Natural killer cell (primary cell): ENCODE measurements at regions not wholly inside any gene's neighbourhood (a gene's known extent, or its start where the extent isn't known, plus 50 kb on each side); places are given as distances from the start of the nearest gene placed in this dataset.

Source experiments
- ATAC-seq, 3 donors: fragments of 150-1000 bp in 2 of 3; fragments of 200-7000 bp in 1 of 3; cut with Tn5 transposase; 1 replicate in 1 of 3; 2 replicates in 2 of 3; pipeline ENCODE4 v1.10.0; 2021; ENCODE audit warnings: mild to moderate bottlenecking in 2 of 3, moderate library complexity in 2 of 3
- DNase-seq, 2 donors: peaks; one replicate each; pipeline versions ENCODE4 v3.0.0 to v3.0.0-alpha.2; 2013 to 2021; ENCODE audit warnings: mixed read lengths in 1 of 2
- H3K27ac ChIP-seq: one replicate; pipeline ENCODE4 v1.5.1; 2013; ENCODE audit warnings: mild to moderate bottlenecking, low read length
- H3K27me3 ChIP-seq: one replicate; pipeline ENCODE4 v1.6.1; 2013; ENCODE audit warnings: low read length; ENCODE audit not compliant: control insufficient read depth, insufficient read depth
- H3K36me3 ChIP-seq: one replicate; pipeline ENCODE4 v1.6.1; 2013; ENCODE audit warnings: low read length; ENCODE audit not compliant: control insufficient read depth, insufficient read depth
- H3K4me1 ChIP-seq: one replicate; pipeline ENCODE4 v1.6.1; 2013; ENCODE audit warnings: low read length; ENCODE audit not compliant: control insufficient read depth, insufficient read depth
- H3K4me3 ChIP-seq: one replicate; pipeline ENCODE4 v1.5.1; 2013; ENCODE audit warnings: low read length
- H3K9me3 ChIP-seq: one replicate; pipeline ENCODE4 v1.6.1; 2013; ENCODE audit warnings: low read length; ENCODE audit not compliant: control insufficient read depth, insufficient read depth
- H3K27ac Mint-ChIP-seq, 2 donors: one replicate each; pipeline ENCODE4 v1.8.0; 2022; ENCODE audit warnings: mild to moderate bottlenecking in 2 of 2, mixed read lengths in 2 of 2, moderate library complexity in 1 of 2
- H3K27me3 Mint-ChIP-seq, 2 donors: one replicate each; pipeline ENCODE4 v1.8.0; 2022; ENCODE audit warnings: low read depth in 2 of 2, mixed read lengths in 2 of 2
- H3K36me3 Mint-ChIP-seq: one replicate; pipeline ENCODE4 v1.8.0; 2022; ENCODE audit warnings: mixed read lengths
- H3K4me1 Mint-ChIP-seq, 2 donors: one replicate each; pipeline ENCODE4 v1.8.0; 2022; ENCODE audit warnings: mixed read lengths in 2 of 2
- H3K4me3 Mint-ChIP-seq: one replicate; pipeline ENCODE4 v1.8.0; 2022; ENCODE audit warnings: mild to moderate bottlenecking, moderate library complexity, mixed read lengths
- H3K9me3 Mint-ChIP-seq, 2 donors: one replicate each; pipeline ENCODE4 v1.8.0; 2022; ENCODE audit warnings: mixed read lengths in 2 of 2
- WGBS: methylation state at CpG from one replicate; pipeline ENCODE4 v1.1.7; 2013; ENCODE audit warnings: missing lambda C conversion rate; ENCODE audit not compliant: insufficient coverage; 5-methylcytosine and 5-hydroxymethylcytosine counted together
- intact Hi-C: fragments of 100-400 bp; cut with micrococcal nuclease; formaldehyde crosslinking; loops from one replicate; pipeline ENCODE4 v1.14.2; 2022
- TF ChIP-seq, protein P1 (sequence below): fragments of 200-600 bp; IDR thresholded peaks from one replicate; pipeline ENCODE4 v1.8.0; 2022; ENCODE audit warnings: antibody characterized with exemption

DNA sequence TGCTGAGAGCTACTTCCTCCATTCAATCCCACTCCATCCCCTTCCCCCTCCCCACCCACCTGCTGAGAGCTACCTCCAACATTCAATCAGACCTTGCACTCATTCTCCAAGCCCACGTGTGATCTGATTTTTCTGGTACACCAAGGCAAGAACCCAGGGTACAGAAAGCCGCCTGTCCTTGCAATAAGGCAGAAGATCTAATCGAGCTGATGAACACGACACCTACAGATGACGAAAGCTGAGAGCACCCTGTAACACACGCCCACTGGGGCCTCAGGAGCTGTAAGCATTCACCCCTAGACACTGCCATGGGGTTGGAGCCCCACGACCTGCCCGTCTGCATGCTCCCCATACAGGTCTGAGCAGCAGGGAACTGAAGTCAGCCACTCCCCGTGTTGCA, 58.3 kb downstream of the TRIML1 start:
- no peaks in the 10 kb centered on the region for H3K4me1 Mint-ChIP-seq
- H3K4me3 Mint-ChIP-seq, result no peak overlapping the region
- no peak for ATAC-seq
- peaks cover 16 to 23% of the 10 kb centered on the region in 2 donors for H3K9me3 Mint-ChIP-seq
- Histone ChIP-seq H3K27ac (no peak overlapping the region), H3K4me3 (no peak overlapping the region), H3K27me3 (no peaks in the 10 kb centered on the region), H3K36me3 (no peaks in the 10 kb centered on the region), H3K9me3 (peaks cover 13% of the 10 kb centered on the region), H3K4me1 (no peaks in the 10 kb centered on the region)
- peaks cover 7% of the 10 kb centered on the region for H3K36me3 Mint-ChIP-seq
- WGBS, result 86% methylated on average over 9 of the region's 9 CpGs
- DNase-seq, result no peak
- H3K27me3 Mint-ChIP-seq, result no peaks in the 10 kb centered on the region
- H3K27ac Mint-ChIP-seq, result no peak overlapping the region
- intact Hi-C loops, result no loop called here
- TF ChIP-seq, protein P1, sequence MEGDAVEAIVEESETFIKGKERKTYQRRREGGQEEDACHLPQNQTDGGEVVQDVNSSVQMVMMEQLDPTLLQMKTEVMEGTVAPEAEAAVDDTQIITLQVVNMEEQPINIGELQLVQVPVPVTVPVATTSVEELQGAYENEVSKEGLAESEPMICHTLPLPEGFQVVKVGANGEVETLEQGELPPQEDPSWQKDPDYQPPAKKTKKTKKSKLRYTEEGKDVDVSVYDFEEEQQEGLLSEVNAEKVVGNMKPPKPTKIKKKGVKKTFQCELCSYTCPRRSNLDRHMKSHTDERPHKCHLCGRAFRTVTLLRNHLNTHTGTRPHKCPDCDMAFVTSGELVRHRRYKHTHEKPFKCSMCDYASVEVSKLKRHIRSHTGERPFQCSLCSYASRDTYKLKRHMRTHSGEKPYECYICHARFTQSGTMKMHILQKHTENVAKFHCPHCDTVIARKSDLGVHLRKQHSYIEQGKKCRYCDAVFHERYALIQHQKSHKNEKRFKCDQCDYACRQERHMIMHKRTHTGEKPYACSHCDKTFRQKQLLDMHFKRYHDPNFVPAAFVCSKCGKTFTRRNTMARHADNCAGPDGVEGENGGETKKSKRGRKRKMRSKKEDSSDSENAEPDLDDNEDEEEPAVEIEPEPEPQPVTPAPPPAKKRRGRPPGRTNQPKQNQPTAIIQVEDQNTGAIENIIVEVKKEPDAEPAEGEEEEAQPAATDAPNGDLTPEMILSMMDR, result no peak

GRCh38 chr4:188198982-188199792, 59.9 kb downstream of the TRIML1 start:
- Mint-ChIP-seq H3K4me1 (no peaks in the 10 kb centered on the region), H3K36me3 (peaks cover 7% of the 10 kb centered on the region), H3K27me3 (no peaks in the 10 kb centered on the region), H3K4me3 (no peak overlapping the region), H3K9me3 (peaks cover 16 to 23% of the 10 kb centered on the region in 2 donors), H3K27ac (no peak overlapping the region)
- WGBS, result 72% methylated on average over 10 of the region's 11 CpGs
- no peaks in the 10 kb centered on the region for H3K36me3 ChIP-seq
- no peak for ATAC-seq
- no peak overlapping the region for H3K27ac ChIP-seq
- no peak for DNase-seq
- H3K4me1 ChIP-seq, result no peaks in the 10 kb centered on the region
- intact Hi-C loops, result no loop called here
- TF ChIP-seq, protein P1, result no peak
- no peak overlapping the region for H3K4me3 ChIP-seq
- no peaks in the 10 kb centered on the region for H3K27me3 ChIP-seq
- H3K9me3 ChIP-seq, result peaks cover 13% of the 10 kb centered on the region

DNA sequence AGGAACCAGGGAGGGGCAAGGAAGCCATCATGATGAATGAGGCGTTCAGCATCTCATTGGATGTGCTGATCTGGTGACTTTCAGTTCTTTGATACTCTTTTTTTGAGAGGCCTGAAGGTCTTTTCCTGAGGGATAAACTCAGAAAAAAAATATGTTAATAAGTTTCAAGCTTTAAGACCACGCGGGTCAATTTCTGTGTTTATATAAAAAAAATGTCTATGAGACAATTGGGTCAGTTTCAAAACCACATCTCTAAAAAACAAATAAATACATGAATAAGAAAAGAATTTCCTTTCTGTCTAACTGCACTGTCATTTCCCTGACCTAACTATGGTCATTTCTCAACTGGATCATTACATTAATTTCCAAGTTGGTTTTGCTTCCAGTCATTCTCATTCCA, 62.6 kb downstream of the TRIML1 start:
- H3K27ac Mint-ChIP-seq, result no peak overlapping the region
- peaks cover 10% of the 10 kb centered on the region for H3K9me3 ChIP-seq
- DNase-seq, result no peak
- no peaks in the 10 kb centered on the region for H3K4me1 ChIP-seq
- intact Hi-C loops, result no loop called here
- peaks cover 7% of the 10 kb centered on the region for H3K36me3 Mint-ChIP-seq
- no peaks in the 10 kb centered on the region for H3K4me1 Mint-ChIP-seq
- no peaks in the 10 kb centered on the region for H3K36me3 ChIP-seq
- H3K4me3 Mint-ChIP-seq, result no peak overlapping the region
- 29% methylated on average over 1 of the region's 3 CpGs for WGBS
- no peaks in the 10 kb centered on the region for H3K27me3 ChIP-seq
- H3K9me3 Mint-ChIP-seq, result peaks cover 22 to 31% of the 10 kb centered on the region in 2 donors
- no peak for ATAC-seq
- TF ChIP-seq, protein P1, result no peak
- H3K27ac ChIP-seq, result no peak overlapping the region
- H3K4me3 ChIP-seq, result no peak overlapping the region
- H3K27me3 Mint-ChIP-seq, result no peaks in the 10 kb centered on the region

DNA sequence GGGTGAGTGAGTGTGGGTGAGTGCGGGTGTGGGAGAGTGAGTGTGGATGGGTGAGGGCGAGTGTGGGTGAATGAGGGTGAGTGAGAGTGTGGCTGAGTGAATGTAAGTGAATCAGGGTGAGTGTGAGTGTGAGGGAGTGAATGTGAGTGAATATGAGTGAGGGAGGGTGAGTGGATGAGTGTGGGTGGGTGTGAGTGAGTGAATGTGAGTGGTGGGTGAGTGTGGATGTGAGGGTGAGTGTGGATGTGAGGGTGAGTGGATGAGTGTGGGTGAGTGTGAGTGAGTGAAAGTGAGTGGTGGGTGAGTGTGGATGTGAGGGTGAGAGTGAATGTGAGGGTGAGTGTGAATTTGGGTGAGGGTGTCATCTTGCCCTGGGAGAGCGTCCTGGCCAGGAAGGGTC, 67.5 kb downstream of the TRIML1 start:
- H3K27ac Mint-ChIP-seq, result no peak overlapping the region
- no peaks in the 10 kb centered on the region for H3K4me1 ChIP-seq
- H3K9me3 ChIP-seq, result no peaks in the 10 kb centered on the region
- intact Hi-C loops, result no loop called here
- no peaks in the 10 kb centered on the region for H3K4me1 Mint-ChIP-seq
- TF ChIP-seq, protein P1, result no peak
- H3K36me3 ChIP-seq, result no peaks in the 10 kb centered on the region
- no peaks in the 10 kb centered on the region for H3K27me3 Mint-ChIP-seq
- H3K27me3 ChIP-seq, result no peaks in the 10 kb centered on the region
- WGBS, result 88% methylated on average over 3 of the region's 3 CpGs
- ATAC-seq (peak in 1 of 3 donors; percentile 30), DNase-seq (no peak)
- H3K27ac ChIP-seq, result no peak overlapping the region
- H3K36me3 Mint-ChIP-seq, result no peaks in the 10 kb centered on the region
- no peak overlapping the region for H3K4me3 Mint-ChIP-seq
- peaks cover 19 to 25% of the 10 kb centered on the region in 2 donors for H3K9me3 Mint-ChIP-seq
- H3K4me3 ChIP-seq, result no peak overlapping the region
